DMS114 treated with DMSO at 0.1 percent for 48 hours (cell line): ENCODE measurements at regions not wholly inside any gene's neighbourhood (a gene's known extent, or its start where the extent isn't known, plus 50 kb on each side); places are given as distances from the start of the nearest gene placed in this dataset.
"Not testable (repeated sequence)": the region's sequence is repeated elsewhere in the genome, so short reads cannot be mapped to it uniquely, and the experiment has no call there.

Experiments used
- DNase-seq: peaks from one replicate; lab custom pipeline; 2025; ENCODE audit not compliant: unreplicated experiment; lab: John Stamatoyannopoulos, UW

DNA sequence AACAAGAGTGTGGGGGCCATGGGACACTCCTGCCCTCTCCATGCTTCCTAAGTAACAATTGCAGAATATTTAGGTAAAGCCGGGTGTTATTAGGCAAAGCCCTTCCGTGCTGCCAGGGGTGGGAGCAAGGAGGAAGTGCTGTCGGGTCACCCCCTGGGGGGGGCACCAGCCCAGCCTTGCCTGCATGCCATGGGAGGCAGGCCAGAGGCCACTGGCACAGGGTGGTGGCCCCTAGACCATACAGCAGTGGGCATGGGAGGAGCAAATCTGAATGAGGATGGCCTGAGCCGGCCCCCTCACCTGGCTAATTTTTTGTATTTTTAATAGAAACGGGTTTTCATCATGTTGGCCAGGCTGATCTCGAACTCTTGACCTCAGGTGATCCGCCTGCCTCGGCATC is 355.7 kb upstream of the CDH8 start:
- DNase-seq, result no peak

DNA sequence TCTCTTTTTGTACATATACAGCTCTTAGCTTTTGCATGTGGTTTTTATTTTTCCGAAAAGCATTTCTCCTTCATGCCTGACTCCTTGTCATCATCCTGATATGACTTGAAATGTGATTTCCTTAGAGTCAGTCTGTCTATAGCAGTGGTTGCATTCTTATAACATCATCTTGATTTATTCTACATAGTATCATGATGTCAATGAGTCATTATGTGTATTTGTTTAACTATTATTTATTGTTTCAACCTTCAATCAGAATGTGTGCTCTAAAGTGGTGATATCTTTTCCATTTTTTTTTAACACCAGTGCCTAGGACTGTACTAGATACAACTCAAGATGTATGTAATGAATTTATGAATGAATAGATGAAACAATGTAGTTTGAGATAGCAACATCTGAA is 354.9 kb upstream of the CDH8 start:
- DNase-seq, result no peak

DNA sequence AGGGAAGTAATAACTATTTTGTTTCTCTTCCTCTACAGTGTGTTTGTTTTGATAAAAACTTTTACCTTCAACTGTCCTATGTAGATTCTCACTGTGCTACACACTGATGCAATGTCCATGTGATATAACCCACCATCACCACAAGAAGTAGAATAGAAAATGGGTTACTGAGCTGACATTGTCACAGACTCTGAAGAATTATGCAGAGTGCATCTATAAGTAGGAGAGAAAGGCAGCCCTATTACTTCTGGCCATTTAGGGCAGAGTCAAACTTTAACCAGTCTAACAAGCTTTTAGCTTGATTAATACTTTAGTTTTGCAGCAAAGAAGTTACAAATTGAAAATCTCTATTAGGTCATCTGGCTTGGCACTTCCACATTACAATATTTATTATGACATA is 354.0 kb upstream of the CDH8 start:
- no peak for DNase-seq

DNA sequence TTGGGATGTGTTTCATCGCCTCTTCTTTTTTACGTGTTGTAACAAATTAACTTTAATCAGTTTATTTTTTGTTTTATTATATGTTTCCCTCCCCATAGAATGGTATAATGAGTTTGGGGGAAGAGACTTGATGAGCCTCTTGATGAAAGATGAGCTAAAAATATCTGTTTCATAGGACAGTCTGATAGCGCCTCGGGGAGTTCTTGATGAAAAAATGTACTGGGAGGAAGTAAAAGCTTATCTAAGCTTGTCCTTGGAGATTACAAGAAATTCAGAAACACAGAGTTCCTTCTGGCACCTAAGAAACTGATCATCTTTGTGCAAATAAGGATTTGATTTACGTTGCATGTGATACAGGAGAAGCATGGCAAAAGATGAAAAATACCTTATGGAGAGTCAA is 350.2 kb upstream of the CDH8 start:
- DNase-seq, result no peak

DNA sequence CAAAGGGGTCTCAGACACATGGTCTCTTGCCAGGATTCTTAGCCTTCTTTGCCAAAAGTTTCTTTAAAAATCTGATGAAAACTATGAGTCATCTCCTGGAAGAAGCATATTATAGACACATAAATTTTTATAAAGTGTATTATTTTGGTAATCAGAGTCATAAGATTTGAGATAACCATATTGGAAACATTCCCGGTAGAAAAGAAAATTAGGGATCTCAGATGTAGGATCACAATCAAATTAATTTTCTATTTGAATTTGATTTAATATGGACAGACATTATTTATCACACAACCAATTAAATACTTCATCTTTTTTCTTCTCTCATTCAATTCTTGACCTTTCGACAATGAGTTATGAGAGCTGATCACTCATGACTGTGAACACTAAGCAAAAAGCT is 347.7 kb upstream of the CDH8 start:
- DNase-seq, result no peak

DNA sequence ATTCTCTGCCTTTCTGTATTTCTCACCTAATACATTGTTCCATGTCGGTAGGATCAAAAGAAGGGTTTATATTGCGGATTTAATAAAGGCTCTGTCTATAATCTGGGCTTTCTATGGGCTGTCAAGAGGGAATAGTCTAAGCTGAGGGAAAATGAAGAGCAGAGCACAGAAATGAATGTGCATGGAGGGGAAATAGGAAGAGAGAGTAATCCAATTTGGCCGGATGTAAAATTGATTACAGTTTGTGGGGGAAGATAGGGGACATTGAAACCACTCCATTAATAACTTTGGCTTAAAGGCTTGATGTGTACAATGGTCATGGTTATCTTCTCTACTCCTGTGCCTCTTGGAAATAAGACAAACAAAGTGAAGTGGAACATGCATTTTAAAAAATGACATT is 334.2 kb upstream of the CDH8 start:
- DNase-seq, result no peak

DNA sequence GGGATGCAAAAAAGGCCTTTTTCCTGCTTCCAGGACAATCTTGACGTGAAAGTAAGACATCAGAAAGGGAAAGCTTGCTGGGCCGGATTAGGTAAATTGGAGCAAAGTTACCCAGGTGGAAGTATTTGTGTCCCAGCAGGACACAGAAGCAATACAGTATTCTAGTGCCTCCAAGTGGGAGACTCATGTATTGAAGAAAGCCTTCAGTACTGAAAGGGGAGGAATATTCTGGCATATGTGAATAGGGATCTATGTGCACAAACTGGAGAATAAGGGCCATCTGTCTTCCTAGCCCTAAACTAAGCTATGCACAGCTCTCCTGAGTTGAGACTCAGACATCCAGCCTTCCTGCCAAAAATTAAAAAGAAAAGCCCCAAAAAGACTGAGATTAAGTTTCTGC is 327.3 kb upstream of the CDH8 start:
- no peak for DNase-seq

DNA sequence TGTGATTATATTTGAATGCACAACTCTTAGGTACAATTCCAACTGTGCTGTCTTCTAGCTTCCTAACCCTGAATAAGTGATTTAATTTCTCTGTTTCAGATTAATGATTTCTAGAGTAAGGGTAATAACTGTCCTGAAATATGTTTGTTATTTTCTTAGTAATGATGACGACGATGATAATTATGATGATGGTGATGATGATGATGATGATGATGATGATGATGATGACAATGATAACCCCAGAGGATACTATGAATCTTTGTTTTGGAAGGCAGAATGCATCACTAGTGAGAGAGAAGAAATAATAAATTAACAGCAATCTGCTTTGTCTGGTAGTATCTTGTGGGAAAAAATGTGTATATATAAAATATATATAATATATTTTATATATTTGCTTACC is 317.1 kb upstream of the CDH8 start:
- DNase-seq, result no peak

DNA sequence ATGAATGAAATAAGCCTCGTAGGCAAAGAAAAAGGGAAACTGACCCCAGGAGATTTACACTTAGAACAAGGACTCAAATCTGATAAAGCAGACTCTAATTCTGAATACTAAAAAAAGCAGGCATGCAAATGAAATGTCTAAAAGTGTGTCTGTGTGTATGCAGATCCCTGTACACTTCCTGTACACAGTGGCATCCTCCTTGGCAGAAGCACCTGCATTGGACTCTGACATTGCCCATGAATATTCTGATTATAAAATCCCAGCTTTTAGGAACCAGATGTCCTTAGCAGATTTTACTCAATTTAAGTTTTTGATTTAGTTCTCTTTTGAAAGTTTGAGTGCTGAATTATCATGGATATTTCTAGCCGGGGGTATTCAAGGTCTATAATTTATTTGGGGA is 306.0 kb upstream of the CDH8 start:
- DNase-seq, result no peak

DNA sequence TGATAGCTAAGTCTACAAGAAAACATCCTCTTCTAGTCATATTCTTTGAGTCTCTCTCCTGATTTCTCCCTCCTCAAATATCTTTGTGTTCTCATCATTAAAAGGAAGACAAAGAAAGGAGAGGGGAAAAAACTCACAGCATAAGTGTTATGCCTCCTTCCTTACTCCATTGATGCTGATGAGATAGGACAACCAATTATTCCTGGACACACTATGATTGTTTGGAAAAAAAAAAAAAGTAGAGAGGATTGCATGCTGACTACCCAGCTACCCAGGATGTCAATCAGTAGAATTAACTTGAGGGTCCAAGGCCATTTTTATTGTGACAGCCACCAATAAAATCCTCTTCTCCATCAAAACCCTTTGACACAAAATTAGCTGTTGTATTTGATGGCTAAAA is 299.1 kb upstream of the CDH8 start:
- no peak for DNase-seq

DNA sequence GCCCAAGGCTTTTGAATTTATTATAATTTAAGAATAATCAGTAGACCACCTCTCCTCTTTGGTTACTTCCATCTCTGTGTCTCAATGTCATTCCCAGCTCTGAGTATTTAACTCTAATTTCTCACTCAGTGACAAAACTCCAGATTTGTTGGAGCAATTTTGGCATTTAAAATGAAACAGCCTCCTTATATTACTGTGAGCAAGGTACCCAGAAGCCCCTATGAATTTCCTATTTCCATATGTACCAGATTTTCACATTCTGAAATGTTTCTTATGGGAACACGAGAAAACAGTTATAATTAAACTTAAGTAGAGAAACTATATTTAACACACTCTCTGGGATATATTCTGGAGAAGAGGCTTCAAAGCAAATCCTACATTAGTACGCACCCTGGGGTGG is 285.4 kb upstream of the CDH8 start:
- DNase-seq, result no peak

DNA sequence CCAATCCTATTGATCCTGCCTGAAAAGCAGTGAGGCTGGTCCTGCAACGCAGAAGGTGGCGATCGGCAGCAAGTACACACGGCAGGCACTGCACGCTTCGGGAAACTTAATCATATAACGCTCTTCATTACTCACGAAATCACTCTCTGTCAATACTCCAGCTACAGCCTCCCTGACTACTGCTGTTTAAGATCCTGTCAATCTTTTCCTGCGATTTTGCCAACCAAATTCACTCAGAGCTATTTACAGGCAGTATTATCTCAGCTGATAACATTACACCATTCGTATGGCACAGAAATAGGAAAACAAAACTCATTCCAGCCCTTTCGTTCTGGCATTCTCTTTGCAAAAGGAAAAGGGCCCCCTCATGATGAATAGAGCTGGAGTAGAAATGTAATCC is 262.4 kb upstream of the CDH8 start:
- DNase-seq, result no peak

DNA sequence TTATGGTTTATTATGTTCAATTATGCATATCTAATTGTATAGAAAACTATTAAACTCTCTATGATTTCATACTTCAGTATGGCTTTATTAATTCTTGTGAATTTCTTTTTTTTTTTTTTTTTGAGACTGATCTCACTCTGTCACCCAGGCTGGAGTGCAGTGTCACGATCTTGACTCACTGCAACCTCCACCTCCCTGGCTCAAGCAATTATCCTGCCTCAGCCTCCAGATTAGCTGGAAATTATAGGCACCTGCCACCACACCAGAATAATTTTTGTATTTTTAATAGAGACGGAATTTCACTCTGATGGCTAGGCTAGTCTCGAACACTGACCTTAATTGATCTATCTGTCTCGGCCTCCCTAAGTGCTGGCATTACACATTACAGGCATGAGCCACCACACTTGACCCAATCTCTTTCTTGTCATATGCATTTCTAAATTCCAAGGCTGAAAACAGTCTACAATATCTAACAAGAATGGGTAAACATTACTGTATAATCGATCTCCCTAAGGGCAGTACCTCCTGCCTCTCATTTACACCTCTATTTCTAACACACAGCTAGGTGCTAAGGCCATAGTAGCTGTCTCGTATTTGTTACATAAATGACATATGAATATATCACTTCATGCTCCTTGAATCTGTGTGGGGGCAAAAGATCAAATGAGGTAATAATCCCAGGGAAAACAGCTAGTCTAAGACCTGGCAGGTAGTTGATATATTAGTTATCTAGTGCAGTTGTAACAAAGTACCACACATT is 258.2 kb upstream of the CDH8 start:
- DNase-seq, result no peak

DNA sequence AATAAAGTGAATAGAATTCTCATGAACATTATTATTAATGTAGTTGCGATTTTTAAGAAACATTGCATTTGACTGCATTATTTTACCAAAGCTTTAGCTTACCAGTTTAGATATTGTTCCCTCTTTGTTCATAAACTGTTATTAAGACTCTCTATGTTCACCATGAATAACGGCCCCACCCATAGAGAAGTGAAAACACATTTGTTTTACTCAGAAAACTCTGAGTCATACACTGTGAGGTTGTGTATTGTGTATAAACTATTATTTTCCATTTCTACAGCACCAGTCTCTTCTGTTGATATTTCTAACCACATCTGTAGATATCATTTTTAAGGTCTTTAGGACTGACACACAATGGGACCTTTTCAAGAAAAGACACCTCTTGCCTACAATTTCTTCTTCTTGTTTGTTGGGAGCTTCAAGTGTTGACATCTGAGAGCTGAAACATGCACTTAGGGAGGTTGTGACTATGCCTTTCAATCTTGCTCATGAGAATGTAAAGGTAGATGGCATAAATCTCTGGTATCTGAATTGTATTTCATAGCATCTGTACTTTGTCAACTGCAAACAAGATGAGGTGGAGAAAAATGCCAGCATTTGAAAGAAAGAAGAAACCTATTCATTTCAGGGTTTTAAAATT is 252.9 kb upstream of the CDH8 start:
- no peak for DNase-seq

DNA sequence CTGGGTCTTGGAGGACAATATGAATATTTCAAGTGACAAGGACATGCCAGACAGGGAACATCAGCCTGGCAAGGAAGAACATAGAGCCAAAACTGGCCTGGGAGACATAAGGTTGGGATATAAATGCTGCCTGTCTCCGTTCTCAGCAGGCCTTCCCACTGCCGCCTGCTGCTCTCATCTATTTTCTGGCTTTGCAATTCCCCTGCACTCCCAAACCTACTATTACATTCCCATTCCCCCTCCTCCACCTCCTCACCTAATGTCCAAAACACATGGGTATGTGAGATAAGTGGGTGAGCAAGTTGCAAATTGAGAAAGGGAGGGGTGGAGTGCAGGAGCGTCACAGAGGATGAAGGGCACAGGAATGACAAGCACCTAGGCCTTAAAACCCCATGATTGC is 244.3 kb upstream of the CDH8 start:
- DNase-seq, result no peak

DNA sequence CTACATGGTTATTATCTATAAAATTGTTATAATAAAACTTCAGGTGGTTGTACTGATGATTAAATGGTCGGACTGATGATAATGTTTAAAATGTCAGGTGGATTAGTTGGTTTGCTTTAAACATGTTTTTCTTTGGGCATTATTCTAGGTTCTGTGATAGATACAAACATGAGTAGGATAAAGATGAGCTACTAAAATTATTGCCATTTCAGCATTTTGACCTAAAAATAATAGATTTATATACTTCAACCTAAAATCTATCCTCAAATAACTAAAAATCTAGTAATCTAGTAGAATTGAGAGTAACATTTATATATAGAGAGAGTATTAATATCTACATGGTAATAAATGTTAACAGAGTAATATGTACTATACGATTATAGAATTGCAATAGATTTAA is 241.7 kb upstream of the CDH8 start:
- no peak for DNase-seq

DNA sequence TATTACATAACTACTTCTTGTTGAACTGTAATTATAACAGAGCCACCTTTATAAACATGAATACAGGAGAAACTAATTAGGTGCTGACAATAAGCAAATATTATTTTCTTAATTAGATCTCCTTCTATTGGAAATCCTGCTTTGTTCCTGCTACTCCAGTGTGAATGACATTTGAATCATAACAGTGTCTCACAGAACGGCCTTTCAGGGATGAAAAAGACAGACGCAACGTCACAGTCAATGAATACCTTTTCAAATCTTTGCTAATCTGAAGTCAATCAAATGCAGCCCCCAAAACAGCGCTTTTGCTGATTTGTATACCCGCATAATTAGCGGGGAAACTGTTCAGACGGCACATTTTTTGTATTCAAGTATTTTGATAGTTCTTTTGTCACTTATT is 240.4 kb upstream of the CDH8 start:
- no peak for DNase-seq

DNA sequence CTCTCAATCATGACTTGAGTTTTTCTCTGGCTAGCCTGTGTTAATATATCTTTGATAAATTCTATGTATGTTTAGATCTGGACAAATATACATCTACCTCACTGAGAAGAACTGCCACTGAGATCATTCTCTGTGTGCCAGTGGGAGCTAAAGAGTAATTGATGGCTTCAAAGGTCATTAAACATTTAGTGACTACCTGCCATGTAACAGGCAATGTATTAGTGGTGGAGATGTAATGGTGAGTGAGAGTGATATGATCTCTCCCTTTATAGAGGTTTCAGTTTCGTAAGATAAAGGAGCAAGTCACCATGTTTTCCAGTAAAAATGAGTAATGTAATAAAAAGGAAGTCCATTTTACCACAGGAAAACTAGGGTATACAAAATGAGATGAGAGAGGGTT is 235.8 kb upstream of the CDH8 start:
- DNase-seq, result no peak

DNA sequence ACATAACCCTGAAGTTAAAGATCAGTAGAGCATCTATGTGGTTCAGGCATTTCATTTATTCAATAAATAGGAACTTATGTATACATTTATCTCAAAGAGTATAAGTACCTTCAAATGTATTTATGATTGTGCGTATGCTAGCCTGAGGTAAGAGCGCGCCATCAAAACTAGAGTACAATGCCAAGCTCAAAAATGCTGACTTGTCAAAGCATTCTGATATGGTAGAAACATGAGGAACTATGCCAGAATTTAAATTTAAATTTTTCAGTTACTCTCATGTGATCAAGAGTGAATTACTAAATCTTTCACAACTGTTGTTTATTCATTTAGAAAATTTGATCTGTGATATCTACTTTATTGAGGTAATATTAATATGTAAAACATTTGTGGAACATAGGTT is 225.5 kb upstream of the CDH8 start:
- DNase-seq, result no peak

DNA sequence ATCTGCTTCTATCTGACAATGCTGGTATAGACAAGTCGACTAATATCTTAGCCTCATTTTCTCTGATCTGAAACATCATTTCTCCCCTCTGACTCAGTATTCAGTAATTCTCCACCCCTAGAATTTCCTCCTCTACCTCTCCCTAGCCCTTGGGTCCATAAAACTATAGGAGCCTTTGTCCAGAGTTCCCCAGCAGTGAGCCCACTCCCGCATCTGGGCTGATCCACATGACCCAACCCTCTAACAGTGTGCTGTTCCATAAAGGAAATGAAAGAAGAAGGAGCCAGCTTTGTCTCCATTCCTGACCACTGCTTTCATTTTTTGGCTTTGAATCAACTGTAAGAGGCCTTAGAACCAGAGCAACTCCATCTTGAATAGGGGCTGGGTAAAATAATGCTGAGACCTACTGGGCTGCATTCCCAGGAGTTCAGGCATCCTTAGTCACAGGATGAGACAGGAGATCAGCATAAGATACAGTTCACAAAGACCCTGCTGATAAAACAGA is 222.7 kb upstream of the CDH8 start:
- DNase-seq, result not testable (repeated sequence)

DNA sequence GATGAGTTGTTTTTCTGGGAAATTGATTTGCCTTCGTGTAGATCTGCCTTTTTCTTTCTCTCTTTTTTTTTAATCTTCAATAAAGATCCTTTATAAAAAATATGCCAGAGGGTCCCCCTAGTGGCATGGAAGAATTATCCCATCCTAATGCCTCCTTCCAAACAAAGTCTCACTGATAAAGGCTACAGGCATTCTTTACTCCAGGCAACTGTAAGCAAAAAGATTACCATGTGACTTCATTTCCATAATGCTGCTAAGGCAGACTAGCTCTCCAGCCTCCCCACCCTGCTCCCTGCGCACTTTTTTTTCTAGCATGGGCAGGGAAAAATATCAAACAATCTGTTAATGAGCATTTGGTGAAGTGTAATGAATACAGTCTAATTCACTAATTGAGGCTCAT is 220.2 kb upstream of the CDH8 start:
- DNase-seq, result no peak

DNA sequence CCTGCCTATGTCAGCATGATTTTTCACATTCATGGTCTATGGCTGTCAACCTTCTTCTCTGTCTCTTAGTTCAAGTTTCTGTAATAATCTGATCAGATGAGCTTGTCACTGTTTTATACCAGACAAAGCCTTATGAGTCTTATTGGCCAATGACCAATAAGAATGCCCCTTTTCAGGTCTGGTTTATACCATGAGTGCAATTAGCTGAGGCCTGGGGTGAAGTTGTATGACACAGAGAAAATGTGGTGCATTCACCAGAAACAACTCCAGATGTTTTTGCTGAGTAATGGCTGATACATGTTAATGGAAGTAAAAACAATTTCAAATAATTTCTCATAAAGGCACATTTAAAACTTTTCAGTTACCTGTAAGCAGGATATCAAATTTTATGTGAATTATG is 218.6 kb upstream of the CDH8 start:
- DNase-seq, result no peak

DNA sequence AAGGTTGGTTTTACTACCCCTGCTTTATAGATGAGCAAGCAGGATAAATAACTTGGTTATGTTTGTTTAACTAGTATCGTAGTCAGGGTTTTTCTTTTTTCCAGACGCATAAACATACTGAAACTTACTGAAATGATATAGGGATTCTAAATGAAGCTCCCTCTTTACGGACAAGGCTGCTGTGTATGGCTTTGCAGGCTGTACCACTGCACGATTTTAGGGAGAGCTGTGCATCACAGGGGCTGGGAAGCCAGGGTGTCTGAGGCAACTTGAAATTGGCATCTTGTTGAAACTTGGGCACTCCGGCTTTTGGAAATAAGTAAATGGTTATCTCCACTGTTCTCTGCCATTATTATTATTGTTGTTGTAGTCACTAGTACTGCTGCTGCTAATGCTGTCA is 218.1 kb upstream of the CDH8 start:
- no peak for DNase-seq
